H1 (cell line): ENCODE measurements at regions not wholly inside any gene's neighbourhood (a gene's known extent, or its start where the extent isn't known, plus 50 kb on each side); places are given as distances from the start of the nearest gene placed in this dataset.

ENCODE experiments used
- CTCF ChIA-PET: fragments of 300-600 bp; sonication (Branson Sonifier 250); formaldehyde crosslinking; loops from one replicate; lab custom pipeline; 2021; ENCODE audit not compliant: partially characterized antibody; lab: Charles Lee
- POLR2A ChIA-PET: fragments of 300-600 bp; sonication (Branson Sonifier 250); formaldehyde crosslinking; loops from one replicate; lab custom pipeline; 2021; ENCODE audit warnings: inconsistent platforms; ENCODE audit not compliant: partially characterized antibody; lab: Charles Lee
- DNase-seq, 2 experiments: peaks; one replicate each; pipeline versions ENCODE4 v3.0.0 to v3.0.0-alpha.2; 2010 to 2022; ENCODE audit warnings: low spot score in 2 of 2, low read depth in 1 of 2, mixed read lengths in 1 of 2
- FAIRE-seq: peaks from 2 replicates; lab custom pipeline; 2011; peaks lifted over from hg19 to GRCh38; lab: Jason Lieb, UNC
- H2AFZ ChIP-seq: 2 replicates; pipeline ENCODE4 v1.8.1; 2012; ENCODE audit warnings: low read length, inconsistent platforms
- H2AK5ac ChIP-seq: 2 replicates; pipeline ENCODE4 v1.6.1; 2013; ENCODE audit warnings: low read depth, low read length
- H2BK120ac ChIP-seq: replicated peaks from 2 replicates; pipeline ENCODE3; 2013; ENCODE audit warnings: low read depth, low read length, inconsistent platforms
- H2BK12ac ChIP-seq: 2 replicates; pipeline ENCODE4 v1.6.1; 2013; ENCODE audit warnings: low read depth, low read length
- H2BK15ac ChIP-seq: 2 replicates; pipeline ENCODE4 v1.6.1; 2013; ENCODE audit warnings: low read length
- H2BK20ac ChIP-seq: 2 replicates; pipeline ENCODE4 v1.6.1; 2013; ENCODE audit warnings: low read length
- H2BK5ac ChIP-seq: 2 replicates; pipeline ENCODE4 v1.6.1; 2013; ENCODE audit warnings: low read depth, low read length
- H3K14ac ChIP-seq: 2 replicates; pipeline ENCODE4 v1.6.1; 2013; ENCODE audit warnings: inconsistent platforms; ENCODE audit not compliant: insufficient read length
- H3K18ac ChIP-seq: 2 replicates; pipeline ENCODE4 v1.6.1; 2013; ENCODE audit warnings: low read length; ENCODE audit errors: extremely low read depth
- H3K23ac ChIP-seq: 2 replicates; pipeline ENCODE4 v1.6.1; 2013; ENCODE audit warnings: inconsistent platforms; ENCODE audit not compliant: insufficient read length
- H3K23me2 ChIP-seq: 2 replicates; pipeline ENCODE4 v1.6.1; 2013; ENCODE audit warnings: low read depth, low read length
- H3K27ac ChIP-seq: 2 replicates; pipeline ENCODE4 v1.6.1; 2011; ENCODE audit warnings: low read depth, low read length, inconsistent platforms
- H3K27me3 ChIP-seq, 4 experiments: replicated peaks in 1 of 4; 1 replicate in 1 of 4; 2 replicates in 3 of 4; pipeline versions ENCODE4 v1.6.1 to v1.8.1; 2011 to 2013; ENCODE audit warnings: low read length in 3 of 4, mild to moderate bottlenecking in 3 of 4, inconsistent platforms in 2 of 4, mixed read lengths in 2 of 4, moderate library complexity in 1 of 4; ENCODE audit not compliant: control insufficient read depth in 3 of 4, insufficient read depth in 3 of 4; ENCODE audit errors: extremely low read depth in 1 of 4
- H3K36me3 ChIP-seq, 4 experiments: 2 replicates each; pipeline versions ENCODE4 v1.6.1 to v1.8.1; 2011 to 2013; ENCODE audit warnings: mild to moderate bottlenecking in 4 of 4, low read length in 3 of 4, moderate library complexity in 2 of 4, control low read depth in 1 of 4, inconsistent platforms in 1 of 4; ENCODE audit not compliant: insufficient read depth in 4 of 4, control insufficient read depth in 2 of 4
- H3K4ac ChIP-seq: replicated peaks from 2 replicates; pipeline ENCODE3; 2013; ENCODE audit warnings: low read length, low read depth, mixed read lengths, inconsistent platforms; ENCODE audit not compliant: insufficient read length
- H3K4me1 ChIP-seq, 4 experiments: replicated peaks in 1 of 4; 1 replicate in 1 of 4; 2 replicates in 3 of 4; pipeline versions ENCODE4 v1.6.1 to v1.8.1; 2011 to 2013; ENCODE audit warnings: low read length in 3 of 4, inconsistent platforms in 2 of 4, mixed read lengths in 1 of 4; ENCODE audit not compliant: insufficient read depth in 4 of 4, control insufficient read depth in 3 of 4
- H3K4me2 ChIP-seq, 2 experiments: 2 replicates each; pipeline versions ENCODE4 v1.6.1 to v1.8.1; 2011 to 2013; ENCODE audit warnings: low read depth in 2 of 2, low read length in 2 of 2, control low read depth in 1 of 2, inconsistent platforms in 1 of 2, mild to moderate bottlenecking in 1 of 2; ENCODE audit not compliant: insufficient read depth in 1 of 2
- H3K4me3 ChIP-seq, 4 experiments: fragments of 200-600, 300-600 bp in 1 of 4; sonication (generic), shearing (Covaris generic), sonication (Bioruptor Twin) in 1 of 4; 2 replicates each; pipeline versions ENCODE4 v1.5.1 to v1.8.1; 2011 to 2016; ENCODE audit warnings: low read length in 4 of 4, low read depth in 3 of 4, control low read depth in 2 of 4, inconsistent platforms in 2 of 4, mild to moderate bottlenecking in 2 of 4, mixed read lengths in 1 of 4, moderate library complexity in 1 of 4; ENCODE audit not compliant: insufficient read depth in 2 of 4; ENCODE audit errors: extremely low read depth in 1 of 4
- H3K56ac ChIP-seq: replicated peaks from 2 replicates; pipeline ENCODE3; 2013; ENCODE audit warnings: low read depth, mild to moderate bottlenecking, mixed read lengths, low read length, inconsistent platforms; ENCODE audit not compliant: insufficient read length
- H3K79me1 ChIP-seq: 2 replicates; pipeline ENCODE4 v1.6.1; 2013; ENCODE audit warnings: low read depth, low read length, control low read depth
- H3K79me2 ChIP-seq, 2 experiments: 2 replicates each; pipeline versions ENCODE4 v1.6.1 to v1.8.1; 2012 to 2013; ENCODE audit warnings: low read length in 2 of 2, mild to moderate bottlenecking in 2 of 2, inconsistent platforms in 1 of 2; ENCODE audit not compliant: insufficient read depth in 2 of 2, control insufficient read depth in 1 of 2
- H3K9ac ChIP-seq, 4 experiments: replicated peaks in 1 of 4; 1 replicate in 1 of 4; 2 replicates in 3 of 4; pipeline versions ENCODE4 v1.6.1 to v1.8.1; 2011 to 2013; ENCODE audit warnings: low read depth in 3 of 4, low read length in 3 of 4, control low read depth in 2 of 4, mild to moderate bottlenecking in 2 of 4, moderate library complexity in 2 of 4, inconsistent platforms in 1 of 4; ENCODE audit errors: extremely low read depth in 1 of 4
- H3K9me3 ChIP-seq, 2 experiments: 2 replicates each; pipeline versions ENCODE4 v1.6.1 to v1.8.1; 2012 to 2013; ENCODE audit warnings: mild to moderate bottlenecking in 2 of 2, moderate library complexity in 2 of 2, control low read depth in 1 of 2, inconsistent platforms in 1 of 2, low read depth in 1 of 2, low read length in 1 of 2, mixed read lengths in 1 of 2; ENCODE audit not compliant: insufficient read depth in 2 of 2
- H4K20me1 ChIP-seq, 2 experiments: replicated peaks in 1 of 2; 2 replicates each; pipeline versions ENCODE3 to v1.8.1; 2011 to 2013; ENCODE audit warnings: inconsistent platforms in 2 of 2, low read length in 2 of 2, mild to moderate bottlenecking in 1 of 2; ENCODE audit not compliant: insufficient read depth in 2 of 2, control insufficient read depth in 1 of 2
- H4K5ac ChIP-seq: 2 replicates; pipeline ENCODE4 v1.6.1; 2013; ENCODE audit warnings: low read length, low read depth, mixed read lengths, inconsistent platforms; ENCODE audit not compliant: insufficient read length
- H4K8ac ChIP-seq: 2 replicates; pipeline ENCODE4 v1.8.0; 2013; ENCODE audit warnings: mild to moderate bottlenecking, moderate library complexity, low read length, inconsistent platforms; ENCODE audit not compliant: insufficient read depth; ENCODE audit errors: extremely low read depth
- H4K91ac ChIP-seq: replicated peaks from 2 replicates; pipeline ENCODE3; 2013; ENCODE audit warnings: low read length, mixed read lengths, inconsistent platforms; ENCODE audit not compliant: insufficient read length
- CBX8 ChIP-seq: fragments of 300-800, 300-1000 bp; sonication (generic); IDR thresholded peaks from 2 replicates; pipeline ENCODE4 v1.7.1; 2016; ENCODE audit warnings: low read depth, low read length, borderline replicate concordance
- CTBP2 ChIP-seq: IDR thresholded peaks from 2 replicates; pipeline ENCODE4 v1.7.0; 2011; ENCODE audit warnings: borderline replicate concordance, mild to moderate bottlenecking, moderate library complexity, mixed read lengths, low read length; ENCODE audit not compliant: insufficient read depth, insufficient read length
- EP300 ChIP-seq, 2 experiments: IDR thresholded peaks; 1 replicate in 1 of 2; 2 replicates in 1 of 2; pipeline ENCODE4 v1.6.1; 2011 to 2012; ENCODE audit warnings: low read depth in 2 of 2, low read length in 2 of 2, mild to moderate bottlenecking in 2 of 2, borderline replicate concordance in 1 of 2, inconsistent platforms in 1 of 2, moderate library complexity in 1 of 2
- MAFK ChIP-seq: IDR thresholded peaks from 2 replicates; pipeline ENCODE4 v1.6.1; 2012; ENCODE audit warnings: low read depth, mild to moderate bottlenecking, improper control_type of control experiment, low read length
- MAX ChIP-seq: IDR thresholded peaks from 2 replicates; pipeline ENCODE4 v1.6.1; 2012; ENCODE audit warnings: inconsistent platforms
- SAP30 ChIP-seq: fragments of 300-600 bp; sonication (generic); IDR thresholded peaks from 2 replicates; pipeline ENCODE4 v1.7.1; 2012; ENCODE audit warnings: low read length, moderate library complexity, mild to moderate bottlenecking, inconsistent platforms; ENCODE audit not compliant: insufficient read depth, insufficient replicate concordance
- TCF12 ChIP-seq: IDR thresholded peaks from 2 replicates; pipeline ENCODE4 v1.6.1; 2011; ENCODE audit warnings: low read depth, mild to moderate bottlenecking, low read length
- WGBS, 2 experiments: shearing (Covaris generic) in 1 of 2; methylation state at CpG; one replicate each; pipeline versions ENCODE4 v1.1.6 to v1.1.7; 2013 to 2015; ENCODE audit warnings: low lambda C conversion rate in 2 of 2, mixed read lengths in 2 of 2, inconsistent platforms in 1 of 2, low coverage in 1 of 2, missing lambda C conversion rate in 1 of 2; ENCODE audit not compliant: insufficient replicate concordance in 2 of 2, insufficient coverage in 1 of 2, insufficient read length in 1 of 2; ENCODE audit errors: extremely low coverage in 1 of 2, missing lambda C conversion rate in 1 of 2; 5-methylcytosine and 5-hydroxymethylcytosine counted together

- H3K4me3 ChIP-seq, result no peak overlapping the region
- H3K56ac ChIP-seq, result no peak overlapping the region
- H4K8ac ChIP-seq, result no peak overlapping the region
- H3K18ac ChIP-seq, result no peak overlapping the region
- no peaks in the 10 kb centered on the region for H3K27me3 ChIP-seq
- no peak overlapping the region for H3K4ac ChIP-seq
- no peak for DNase-seq
- no peaks in the 10 kb centered on the region for H3K36me3 ChIP-seq
- no peaks in the 10 kb centered on the region for H4K20me1 ChIP-seq
- H2AK5ac ChIP-seq, result no peak overlapping the region
- no peak overlapping the region for H3K27ac ChIP-seq
- CTCF ChIA-PET, result interaction anchor here (0.8 kb wide), 1 partner anchor 14 kb away, joined by 3 read pairs; no protein-coding TSS in a partner anchor
- H3K23me2 ChIP-seq, result no peaks in the 10 kb centered on the region
- no peak overlapping the region for H2BK5ac ChIP-seq
- TF ChIP-seq MAX (no peak), EP300 (IDR thresholded peaks at IDR 0.05; ENCODE audit: borderline replicate concordance in 1 of 2, low read depth in 2 of 2, low read length in 2 of 2) (no peak), CBX8 (no peak), CTBP2 (no peak), SAP30 (no peak), MAFK (no peak), TCF12 (no peak)
- TF ChIP-seq, all 59 proteins: peak for 0
- no peak overlapping the region for H4K91ac ChIP-seq
- H3K9me3 ChIP-seq, result no peaks in the 10 kb centered on the region
- H2BK120ac ChIP-seq, result no peak overlapping the region
- FAIRE-seq, result no peak
- no peak overlapping the region for H2BK20ac ChIP-seq
- no peaks in the 10 kb centered on the region for H3K79me2 ChIP-seq
- no peak overlapping the region for H3K14ac ChIP-seq
- no peak overlapping the region for H4K5ac ChIP-seq
- H2AFZ ChIP-seq, result no peak overlapping the region
- POLR2A ChIA-PET, result no interaction called here
- no peak overlapping the region for H2BK12ac ChIP-seq
- H3K79me1 ChIP-seq, result no peaks in the 10 kb centered on the region
- no peaks in the 10 kb centered on the region for H3K4me1 ChIP-seq
- no peak overlapping the region for H2BK15ac ChIP-seq
- H3K23ac ChIP-seq, result no peak overlapping the region
- no peak overlapping the region for H3K9ac ChIP-seq
- H3K4me2 ChIP-seq, result no peak overlapping the region
- 90% methylated on average over 5 of the region's 5 CpGs; no CpG with 5 or more reads in 1 of the 2 experiments for WGBS, 2 experiments
Observed at GRCh38 chr10:60470091-60470490, 80.4 kb upstream of the ANK3 start.
